ENCODE measurements at regions not wholly inside any gene's neighbourhood (a gene's known extent, or its start where the extent isn't known, plus 50 kb on each side); places are given as distances from the start of the nearest gene placed in this dataset.

DNA sequence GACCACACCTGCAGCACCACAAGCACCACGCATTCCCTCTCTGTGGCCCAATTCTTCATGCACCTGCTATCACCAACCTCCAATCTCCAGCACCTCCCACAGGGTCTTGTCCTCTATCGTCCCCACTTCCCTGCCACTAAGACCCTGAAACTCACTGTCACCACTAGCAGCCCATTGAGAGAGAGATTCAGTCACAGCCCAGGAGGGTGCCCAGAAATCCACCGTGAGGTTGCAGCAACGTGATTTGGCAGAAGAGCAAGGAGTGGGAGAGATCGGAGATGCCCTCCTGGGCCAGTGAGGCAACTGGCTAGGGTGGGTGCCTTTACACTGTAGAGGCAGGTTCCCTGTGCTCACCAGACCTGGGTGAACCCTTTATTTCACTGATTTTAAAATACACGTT lies 90.1 kb downstream of the ANKRD60 start:
- DNase-seq: no peak

DNA sequence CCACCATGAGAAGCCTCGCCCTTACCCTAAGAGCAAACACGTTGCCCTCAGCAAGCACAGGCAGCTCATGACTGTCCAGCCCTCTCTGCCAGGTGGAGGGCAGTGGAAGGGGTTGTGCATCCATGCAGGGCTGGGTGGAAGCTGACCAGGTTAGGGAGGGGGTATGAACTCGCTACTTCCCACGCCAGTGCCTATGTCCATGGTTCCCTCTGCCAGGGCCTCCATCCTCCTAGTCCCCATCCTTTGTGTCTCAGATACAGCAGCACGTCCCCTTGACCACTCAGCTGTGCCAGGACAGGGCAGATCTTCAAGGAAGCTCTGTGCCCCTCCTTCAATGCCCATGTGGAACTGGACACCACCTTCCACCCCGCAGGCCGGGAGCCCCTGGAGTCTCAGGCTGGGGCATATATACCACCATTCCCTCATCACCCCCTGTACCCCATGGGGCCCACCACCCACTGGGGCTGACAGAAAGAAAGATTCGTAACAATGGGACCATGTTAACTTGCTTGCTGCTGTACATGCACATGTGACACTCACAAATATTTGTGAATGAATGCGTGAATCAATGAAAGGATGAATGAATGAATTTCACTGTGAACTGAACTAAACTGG lies 90.7 kb downstream of the ANKRD60 start:
- no peak for DNase-seq

DNA sequence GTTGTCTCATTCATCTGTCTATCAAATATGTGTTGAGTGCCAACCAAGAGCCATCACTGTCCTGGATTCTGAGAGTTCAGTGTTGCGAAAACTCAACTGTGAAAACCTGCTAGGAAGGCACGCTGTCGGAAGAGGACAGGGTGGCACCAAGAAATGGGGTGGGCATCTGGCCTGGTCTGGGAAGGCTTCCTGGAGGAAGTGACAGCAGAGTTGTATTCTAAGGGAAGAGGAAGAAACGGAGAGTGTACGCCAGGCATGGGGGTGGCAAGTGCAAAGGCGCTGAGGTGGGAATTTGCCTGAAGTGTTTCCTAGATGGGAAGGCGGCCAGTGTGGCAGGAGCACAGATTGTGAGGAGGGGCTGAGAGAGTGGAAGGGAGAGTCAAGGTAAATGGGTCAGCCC lies 91.2 kb downstream of the ANKRD60 start:
- DNase-seq: no peak

- DNase-seq: no peak
Measured at GRCh38 chr20:58136149-58136484, 92.3 kb downstream of the ANKRD60 start.

DNA sequence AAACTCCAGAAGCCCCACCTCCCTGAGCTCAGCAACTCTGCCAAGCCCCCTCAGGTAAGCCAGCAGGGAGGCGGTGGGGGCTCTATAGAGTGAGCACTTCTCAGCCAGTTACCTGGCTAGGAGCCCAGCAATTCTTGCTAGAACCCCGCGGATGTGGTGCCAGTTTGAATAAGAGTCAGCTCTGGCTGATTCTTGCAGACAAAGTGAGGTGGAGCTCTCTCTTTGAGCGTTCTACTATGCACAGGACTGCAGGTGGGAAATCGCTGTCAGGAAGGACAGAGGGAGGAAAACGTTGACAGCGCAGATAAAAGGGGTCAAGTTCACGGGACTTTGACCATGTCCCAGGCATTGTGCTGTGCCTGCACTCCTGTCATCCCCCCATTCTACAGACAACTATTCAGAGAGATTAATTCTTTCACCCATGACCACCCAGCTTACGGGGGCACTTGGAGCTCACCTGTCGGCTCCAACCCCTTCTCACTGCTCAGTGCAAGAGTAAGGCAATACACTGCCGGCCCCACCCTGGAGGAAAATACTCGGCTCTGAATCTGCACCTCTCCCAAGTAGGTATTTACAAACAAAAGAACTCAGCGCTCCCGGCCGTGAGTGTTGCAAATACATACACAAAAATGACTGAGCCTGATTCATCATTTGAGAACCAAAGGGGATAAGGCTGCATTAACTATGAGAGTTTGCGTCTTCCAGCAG lies 92.9 kb downstream of the ANKRD60 start:
- DNase-seq: no peak

DNA sequence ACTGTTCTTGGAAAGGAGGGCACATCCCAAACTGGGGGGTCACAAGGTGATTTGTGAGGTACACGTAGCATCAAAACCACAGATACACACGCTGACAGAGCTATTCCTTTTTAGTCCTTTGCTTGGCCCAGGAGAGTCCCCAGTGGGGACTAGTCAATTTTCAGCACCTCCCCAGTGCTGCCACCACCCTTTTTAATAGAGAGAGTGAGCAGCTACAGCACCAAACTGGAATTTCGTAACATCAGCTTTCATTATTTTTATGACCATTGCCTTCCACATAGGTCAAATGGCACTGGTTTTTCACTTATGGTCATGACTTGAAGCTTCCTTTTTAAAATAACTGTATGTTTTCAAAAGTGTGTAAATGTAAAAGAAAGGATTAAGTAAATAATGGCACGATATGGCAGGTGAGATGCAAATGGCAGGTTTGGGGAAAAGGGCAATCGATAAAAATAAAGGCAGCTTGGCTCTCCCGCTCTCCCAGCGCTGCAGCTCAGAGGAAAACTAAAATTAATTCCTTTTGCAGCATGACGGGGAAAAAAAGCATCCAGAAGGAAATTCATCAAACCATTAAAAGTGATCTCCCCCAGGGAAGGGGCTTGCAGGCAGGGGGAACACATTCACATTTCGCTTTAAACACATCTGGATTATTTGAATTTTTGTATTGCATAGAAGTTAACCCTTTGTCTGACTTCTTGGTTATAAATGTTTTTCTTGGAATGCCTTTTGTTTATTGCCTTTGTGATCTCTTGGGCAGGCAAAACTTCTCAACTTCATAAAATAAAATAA lies 95.2 kb downstream of the ANKRD60 start:
- DNase-seq: no peak

DNA sequence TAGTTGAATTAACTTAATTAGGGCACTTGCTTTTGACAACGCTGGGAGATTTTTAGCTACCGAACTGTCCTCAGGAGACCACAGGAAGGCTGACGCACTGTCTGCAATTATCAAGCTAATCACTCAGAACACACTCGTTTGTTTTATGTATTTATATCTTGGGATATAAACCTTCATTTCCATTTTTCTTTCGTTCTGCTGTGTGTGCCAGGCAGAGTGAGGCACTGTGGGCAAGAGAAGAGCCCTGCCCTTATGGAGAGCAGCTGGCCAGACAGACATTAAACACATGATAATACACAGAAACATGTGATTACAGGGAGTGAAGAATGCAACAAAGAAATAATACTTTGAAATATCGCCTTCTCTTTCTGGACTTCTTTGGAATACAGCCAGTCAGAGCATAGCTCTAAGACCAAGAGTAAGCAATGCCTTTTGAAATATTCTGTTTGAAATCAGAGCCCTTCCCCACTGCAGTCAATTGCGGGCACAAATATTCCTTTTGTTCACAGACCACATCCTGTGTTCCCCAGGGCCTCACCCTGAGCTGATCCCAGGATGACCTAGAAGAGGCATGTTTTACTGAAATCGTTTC lies 96.8 kb downstream of the ANKRD60 start:
- DNase-seq: no peak

DNA sequence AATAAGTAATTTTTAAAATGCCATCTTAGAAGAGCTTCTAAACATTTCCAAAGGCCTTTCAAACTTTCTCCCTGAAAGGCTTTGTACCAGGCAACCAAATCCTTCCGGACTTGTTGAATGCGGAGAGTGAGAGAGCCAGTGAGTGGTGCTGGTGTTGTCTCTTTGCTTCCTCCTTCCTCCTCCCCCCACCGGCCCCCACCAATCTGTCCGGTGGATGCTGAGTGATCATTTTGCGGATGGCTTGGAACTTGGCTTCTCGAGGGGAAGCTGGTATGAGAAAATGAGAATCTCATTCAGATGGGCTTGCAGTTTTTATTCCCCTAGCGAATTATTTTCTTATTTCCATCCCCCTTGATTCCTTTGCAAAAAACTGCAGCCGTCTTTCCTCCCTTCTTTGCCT lies 97.3 kb downstream of the ANKRD60 start:
- DNase-seq: no peak

DNA sequence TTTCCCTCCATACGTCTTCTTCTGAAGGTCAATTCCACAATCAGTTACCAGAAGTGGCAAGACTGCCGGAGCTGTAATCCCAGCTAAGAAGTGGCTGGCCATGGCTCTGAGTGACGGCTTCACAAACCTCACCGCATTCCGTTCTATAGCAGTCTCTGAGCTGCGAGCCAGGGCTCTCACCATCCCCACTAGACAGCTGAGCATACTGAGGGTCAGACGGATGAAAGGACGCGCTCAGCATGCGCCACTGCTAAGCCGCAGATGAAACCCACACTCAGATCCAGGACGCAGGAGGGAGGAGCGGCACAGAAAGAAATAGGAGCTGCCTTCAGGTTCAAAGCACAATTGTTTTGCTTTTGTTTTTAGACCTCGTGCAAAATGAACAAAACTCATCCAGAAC lies 97.9 kb downstream of the ANKRD60 start:
- no peak for DNase-seq

DNA sequence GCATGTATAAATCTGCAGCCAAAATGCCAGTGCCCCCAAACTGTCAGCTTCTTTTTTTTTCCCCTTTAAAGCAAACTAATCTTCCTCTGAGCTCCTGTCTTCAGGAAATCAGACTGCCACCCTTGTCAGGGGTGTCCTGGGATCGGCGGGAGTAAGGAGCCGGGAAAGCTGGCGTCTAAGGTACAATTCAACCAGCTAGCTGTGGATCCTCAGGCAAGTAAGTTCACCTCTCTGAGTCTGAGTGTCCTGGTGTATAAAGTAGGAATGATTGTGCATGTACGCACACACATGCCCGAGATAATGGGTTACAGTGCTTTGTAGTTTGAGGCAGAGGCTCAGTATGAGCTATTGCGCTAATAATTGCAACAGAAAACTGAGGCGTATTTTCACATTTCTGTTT lies 98.3 kb downstream of the ANKRD60 start:
- no peak for DNase-seq

DNA sequence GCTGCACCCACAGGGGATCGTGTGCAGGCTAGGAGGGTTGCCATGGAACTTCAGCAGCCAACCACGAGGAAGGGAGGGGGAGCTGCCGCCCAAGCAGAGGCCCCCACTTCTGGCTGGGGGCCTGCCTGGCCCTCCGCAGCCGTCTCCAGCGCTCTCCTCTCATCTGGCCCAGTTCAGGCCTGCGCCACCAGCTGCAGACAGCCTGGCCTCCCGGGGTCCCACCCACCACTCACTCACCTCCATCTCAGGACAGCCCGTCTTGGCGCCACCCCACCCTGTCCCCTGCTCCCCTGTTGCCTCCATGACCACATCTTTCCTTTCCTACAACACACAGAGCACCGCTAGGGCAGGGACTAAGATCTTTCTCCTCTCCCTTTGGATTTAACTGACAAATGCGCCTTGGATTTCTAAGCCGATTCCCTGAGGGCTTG lies 98.7 kb downstream of the ANKRD60 start:
- no peak for DNase-seq

GRCh38 chr20:58128635-58129625 lies 99.5 kb downstream of the ANKRD60 start:
- no peak for DNase-seq

DNA sequence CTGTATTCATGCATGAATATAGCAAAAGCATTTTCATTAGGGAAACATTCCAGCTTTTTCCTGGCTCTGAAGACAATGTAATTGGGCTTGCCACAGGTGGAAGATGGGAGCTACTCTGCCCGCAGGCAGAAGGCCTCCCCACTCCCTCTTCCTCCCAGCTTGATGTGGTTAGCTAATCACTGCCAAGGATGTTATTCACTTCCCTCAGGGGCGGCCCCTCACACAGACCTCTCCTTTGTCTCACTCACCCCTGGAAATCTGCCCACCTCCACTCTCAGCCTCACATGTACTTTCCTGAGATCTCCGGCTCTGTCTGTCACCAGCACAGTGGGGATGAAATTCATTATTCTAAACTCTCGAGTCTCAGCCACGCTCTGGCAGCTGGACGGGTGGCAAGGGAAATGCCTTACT lies 100.7 kb downstream of the ANKRD60 start:
- no peak for DNase-seq

- no peak for DNase-seq
Measured at GRCh38 chr20:58125726-58126125, 102.7 kb downstream of the ANKRD60 start.

GRCh38 chr20:58117944-58118343 lies 110.5 kb downstream of the ANKRD60 start:
- no peak for DNase-seq

GRCh38 chr20:58116505-58116904 lies 111.9 kb downstream of the ANKRD60 start:
- no peak for DNase-seq

DNA sequence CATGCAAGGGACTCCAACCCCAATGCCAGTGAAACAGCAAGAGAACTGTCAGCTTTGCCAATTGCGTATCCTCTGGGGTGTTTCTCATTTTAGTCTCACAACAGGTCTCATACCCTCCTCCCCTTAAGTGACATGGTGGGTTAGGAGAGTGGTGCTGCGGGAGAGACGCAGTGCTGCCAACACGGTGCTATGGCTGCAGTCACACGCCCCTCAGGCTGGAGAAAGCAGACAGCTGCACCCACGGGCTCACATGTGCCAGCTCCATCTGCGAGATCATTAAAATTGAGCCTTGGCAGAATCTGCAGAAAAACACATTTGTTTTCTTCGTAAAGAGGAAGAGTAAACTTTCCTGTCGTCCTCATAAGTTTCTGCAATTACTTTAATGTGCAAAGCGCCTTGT lies 114.7 kb downstream of the ANKRD60 start:
- DNase-seq: no peak

- DNase-seq: no peak
Measured at GRCh38 chr20:58112017-58112781, 116.3 kb downstream of the ANKRD60 start.

DNA sequence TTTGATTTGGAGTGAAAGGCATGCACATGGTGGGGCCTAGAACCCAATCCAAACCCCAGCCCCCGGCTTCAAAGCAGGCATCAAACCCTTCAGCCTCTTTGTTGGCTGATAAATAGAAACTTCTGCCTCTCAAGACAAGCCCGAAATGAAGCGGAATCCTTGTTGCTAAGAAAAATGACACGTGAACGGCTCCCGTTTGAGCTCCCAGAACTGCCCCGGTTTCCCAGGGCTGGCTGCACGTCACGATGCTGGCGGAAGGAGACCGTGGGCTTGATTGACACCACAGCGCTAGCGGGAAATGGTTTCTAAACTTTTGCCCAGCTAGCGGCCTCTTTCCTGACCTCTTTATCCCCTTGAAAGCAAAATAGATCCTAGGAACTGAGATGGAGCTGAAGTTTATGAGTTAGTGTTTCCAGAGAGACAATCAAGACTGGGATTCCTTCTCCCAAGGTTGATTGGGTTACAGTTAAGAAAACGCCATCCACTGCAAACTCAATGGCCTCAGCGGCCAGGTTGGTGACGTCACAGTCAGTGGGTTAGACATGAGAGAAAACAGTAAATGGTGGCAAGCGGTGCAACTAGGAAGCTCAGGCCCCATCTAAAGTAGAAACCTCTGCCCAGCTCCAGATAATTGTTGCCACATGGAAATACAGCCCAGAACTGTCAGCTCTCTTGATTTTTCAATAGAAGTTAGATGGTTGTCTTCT lies 117.0 kb downstream of the ANKRD60 start:
- no peak for DNase-seq

GRCh38 chr20:58109918-58110635 lies 118.4 kb downstream of the ANKRD60 start:
- no peak for DNase-seq
